ENCODE measurements at regions not wholly inside any gene's neighbourhood (a gene's known extent, or its start where the extent isn't known, plus 50 kb on each side); places are given as distances from the start of the nearest gene placed in this dataset.

GRCh38 chr3:154782151-154782550, 298.0 kb upstream of the MME start:
- no peak overlapping the region for H3K27ac Mint-ChIP-seq
- no peaks in the 10 kb centered on the region for H3K27me3 Mint-ChIP-seq (ENCODE audit: low read depth)
- CTCF ChIA-PET = no interaction called here
- POLR2A ChIA-PET = no interaction called here
- no peak for DNase-seq (ENCODE audit: low spot score)
- no peak overlapping the region for H3K4me3 Mint-ChIP-seq
- peaks cover 2% of the 10 kb centered on the region; the same call in 1 of the 2 replicates for H3K4me1 Mint-ChIP-seq
- no peak for ATAC-seq
- no peaks in the 10 kb centered on the region for H3K36me3 Mint-ChIP-seq
- no peaks in the 10 kb centered on the region for H3K9me3 Mint-ChIP-seq
- no peak for TF ChIP-seq ZNF232 (CRISPR knock-in tag; IDR thresholded peaks at IDR 0.05)
- no peak for TF ChIP-seq ATF2 (CRISPR knock-in tag; IDR thresholded peaks at IDR 0.05; ENCODE audit: borderline replicate concordance, low read depth)
- TF ChIP-seq SMAD3 (CRISPR knock-in tag; IDR thresholded peaks at IDR 0.05; ENCODE audit: borderline replicate concordance) = no peak
- no peak for TF ChIP-seq ZNF138 (CRISPR knock-in tag; conservative IDR thresholded peaks at IDR 0.05)
- TF ChIP-seq FOXK1 (CRISPR knock-in tag; IDR thresholded peaks at IDR 0.05) = no peak
- no peak for TF ChIP-seq CBFB (CRISPR knock-in tag; IDR thresholded peaks at IDR 0.05; ENCODE audit: low read depth)
- no peak for TF ChIP-seq ETV6 (CRISPR knock-in tag; IDR thresholded peaks at IDR 0.05)
- TF ChIP-seq NFYB (CRISPR knock-in tag; conservative IDR thresholded peaks at IDR 0.05; ENCODE audit: low read depth) = no peak
- TF ChIP-seq USF1 (CRISPR knock-in tag; IDR thresholded peaks at IDR 0.05) = no peak
- no peak for TF ChIP-seq FOXP1 (CRISPR knock-in tag; IDR thresholded peaks at IDR 0.05; ENCODE audit: borderline replicate concordance)
- TF ChIP-seq PREB (CRISPR knock-in tag; IDR thresholded peaks at IDR 0.05; ENCODE audit: borderline replicate concordance) = no peak
- TF ChIP-seq HMGA2 (CRISPR knock-in tag; IDR thresholded peaks at IDR 0.05) = no peak
- no peak for TF ChIP-seq ZNF219 (CRISPR knock-in tag; IDR thresholded peaks at IDR 0.05; ENCODE audit: borderline replicate concordance)
- TF ChIP-seq CREM (CRISPR knock-in tag; IDR thresholded peaks at IDR 0.05) = no peak
- TF ChIP-seq NR1H2 (CRISPR knock-in tag; IDR thresholded peaks at IDR 0.05) = no peak
- no peak for TF ChIP-seq MYBL2 (CRISPR knock-in tag; IDR thresholded peaks at IDR 0.05)

- CTCF ChIA-PET = no interaction called here
These were observed 298.5 kb upstream of the MME start for GRCh38 chr3:154781595-154781994.

More at GRCh38 chr3:154781595-154781994, 298.5 kb upstream of the MME start:
- TF ChIP-seq, protein P1, sequence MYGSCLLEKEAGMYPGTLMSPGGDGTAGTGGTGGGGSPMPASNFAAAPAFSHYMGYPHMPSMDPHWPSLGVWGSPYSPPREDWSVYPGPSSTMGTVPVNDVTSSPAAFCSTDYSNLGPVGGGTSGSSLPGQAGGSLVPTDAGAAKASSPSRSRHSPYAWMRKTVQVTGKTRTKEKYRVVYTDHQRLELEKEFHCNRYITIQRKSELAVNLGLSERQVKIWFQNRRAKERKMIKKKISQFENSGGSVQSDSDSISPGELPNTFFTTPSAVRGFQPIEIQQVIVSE (CRISPR knock-in tag; IDR thresholded peaks at IDR 0.05; ENCODE audit: borderline replicate concordance) = no peak
- no peak for TF ChIP-seq RELA (CRISPR knock-in tag; IDR thresholded peaks at IDR 0.05; ENCODE audit: borderline replicate concordance)
- no peak for TF ChIP-seq NR3C1 (CRISPR knock-in tag; conservative IDR thresholded peaks at IDR 0.05; ENCODE audit: low read depth)
- no peak for TF ChIP-seq PREB (CRISPR knock-in tag; IDR thresholded peaks at IDR 0.05; ENCODE audit: borderline replicate concordance)
- no peak for TF ChIP-seq TP53 (CRISPR knock-in tag; IDR thresholded peaks at IDR 0.05)
- no peak for TF ChIP-seq HMGXB4 (CRISPR knock-in tag; IDR thresholded peaks at IDR 0.05)
- TF ChIP-seq, protein P2, sequence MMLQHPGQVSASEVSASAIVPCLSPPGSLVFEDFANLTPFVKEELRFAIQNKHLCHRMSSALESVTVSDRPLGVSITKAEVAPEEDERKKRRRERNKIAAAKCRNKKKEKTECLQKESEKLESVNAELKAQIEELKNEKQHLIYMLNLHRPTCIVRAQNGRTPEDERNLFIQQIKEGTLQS (CRISPR knock-in tag; conservative IDR thresholded peaks at IDR 0.05) = no peak
- TF ChIP-seq GTF2I (CRISPR knock-in tag; conservative IDR thresholded peaks at IDR 0.05) = no peak
- no peak overlapping the region for H3K4me3 Mint-ChIP-seq
- no peaks in the 10 kb centered on the region for H3K36me3 Mint-ChIP-seq
- peaks cover 7% of the 10 kb centered on the region for H3K4me1 Mint-ChIP-seq
- no peak overlapping the region for H3K27ac Mint-ChIP-seq
- no peaks in the 10 kb centered on the region for H3K9me3 Mint-ChIP-seq
- DNase-seq (ENCODE audit: low spot score) = no peak
- no peaks in the 10 kb centered on the region for H3K27me3 Mint-ChIP-seq (ENCODE audit: low read depth)
- peak; percentile 41; the same call in 1 of the 2 replicates for ATAC-seq
- POLR2A ChIA-PET = no interaction called here

Data from WTC11 (cell line).